ENCODE measurements at regions not wholly inside any gene's neighbourhood (a gene's known extent, or its start where the extent isn't known, plus 50 kb on each side); places are given as distances from the start of the nearest gene placed in this dataset.

DNA sequence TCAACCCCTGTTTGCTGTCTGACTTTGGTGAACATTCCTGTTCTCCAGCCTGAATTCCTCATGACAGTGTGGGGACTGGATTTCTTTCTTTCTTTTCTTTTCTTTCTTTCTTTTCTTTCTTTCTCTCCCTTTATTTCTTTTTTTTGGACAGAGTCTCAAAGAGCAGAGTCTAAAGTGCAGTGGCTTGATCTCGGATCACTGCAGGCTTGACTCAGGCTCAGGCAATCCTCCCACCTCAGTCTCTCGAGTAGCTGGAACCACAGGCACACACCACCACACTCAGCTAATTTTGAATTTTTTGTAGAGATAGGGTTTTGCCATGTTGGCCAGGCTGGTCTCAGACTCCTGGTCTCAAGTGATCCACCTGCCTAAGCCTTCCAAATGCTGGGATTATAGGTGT is 63.1 kb downstream of the RPUSD4 start:
- TF ChIP-seq, protein P1, sequence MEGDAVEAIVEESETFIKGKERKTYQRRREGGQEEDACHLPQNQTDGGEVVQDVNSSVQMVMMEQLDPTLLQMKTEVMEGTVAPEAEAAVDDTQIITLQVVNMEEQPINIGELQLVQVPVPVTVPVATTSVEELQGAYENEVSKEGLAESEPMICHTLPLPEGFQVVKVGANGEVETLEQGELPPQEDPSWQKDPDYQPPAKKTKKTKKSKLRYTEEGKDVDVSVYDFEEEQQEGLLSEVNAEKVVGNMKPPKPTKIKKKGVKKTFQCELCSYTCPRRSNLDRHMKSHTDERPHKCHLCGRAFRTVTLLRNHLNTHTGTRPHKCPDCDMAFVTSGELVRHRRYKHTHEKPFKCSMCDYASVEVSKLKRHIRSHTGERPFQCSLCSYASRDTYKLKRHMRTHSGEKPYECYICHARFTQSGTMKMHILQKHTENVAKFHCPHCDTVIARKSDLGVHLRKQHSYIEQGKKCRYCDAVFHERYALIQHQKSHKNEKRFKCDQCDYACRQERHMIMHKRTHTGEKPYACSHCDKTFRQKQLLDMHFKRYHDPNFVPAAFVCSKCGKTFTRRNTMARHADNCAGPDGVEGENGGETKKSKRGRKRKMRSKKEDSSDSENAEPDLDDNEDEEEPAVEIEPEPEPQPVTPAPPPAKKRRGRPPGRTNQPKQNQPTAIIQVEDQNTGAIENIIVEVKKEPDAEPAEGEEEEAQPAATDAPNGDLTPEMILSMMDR (IDR thresholded peaks at IDR 0.05; ENCODE audit: extremely low read depth in 1 of 2, insufficient read depth in 1 of 2, low read depth in 1 of 2, low read length in 2 of 2): no peak
- TF ChIP-seq POLR2A (IDR thresholded peaks at IDR 0.05; ENCODE audit: low read depth, low read length): no peak
- TF ChIP-seq EZH2 (IDR thresholded peaks at IDR 0.05; ENCODE audit: borderline replicate concordance, low read depth, low read length, severe bottlenecking): no peak
- TF ChIP-seq, protein P2, sequence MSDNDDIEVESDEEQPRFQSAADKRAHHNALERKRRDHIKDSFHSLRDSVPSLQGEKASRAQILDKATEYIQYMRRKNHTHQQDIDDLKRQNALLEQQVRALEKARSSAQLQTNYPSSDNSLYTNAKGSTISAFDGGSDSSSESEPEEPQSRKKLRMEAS (IDR thresholded peaks at IDR 0.05; ENCODE audit: insufficient read depth, insufficient read length): no peak
- no peak for TF ChIP-seq MYC (IDR thresholded peaks at IDR 0.05; ENCODE audit: low read depth, low read length)
- no peak for TF ChIP-seq POLR2AphosphoS5 (IDR thresholded peaks at IDR 0.05; ENCODE audit: insufficient read depth, low read depth, low read length)
- no peak for TF ChIP-seq GATA2 (IDR thresholded peaks at IDR 0.05; ENCODE audit: insufficient read depth, insufficient read length, low read depth, low read length)
